GM10266 (cell line): ENCODE measurements at regions not wholly inside any gene's neighbourhood (a gene's known extent, or its start where the extent isn't known, plus 50 kb on each side); places are given as distances from the start of the nearest gene placed in this dataset.

Experiments used
- DNase-seq: peaks from one replicate; pipeline ENCODE4 v3.0.0; 2012; ENCODE audit errors: extremely low spot score
- CTCF ChIP-seq: IDR thresholded peaks from 2 replicates; pipeline ENCODE4 v1.5.1; 2012; ENCODE audit warnings: mild to moderate bottlenecking, low read depth; ENCODE audit not compliant: control insufficient read depth, insufficient read depth; ENCODE audit errors: missing control alignments

DNA sequence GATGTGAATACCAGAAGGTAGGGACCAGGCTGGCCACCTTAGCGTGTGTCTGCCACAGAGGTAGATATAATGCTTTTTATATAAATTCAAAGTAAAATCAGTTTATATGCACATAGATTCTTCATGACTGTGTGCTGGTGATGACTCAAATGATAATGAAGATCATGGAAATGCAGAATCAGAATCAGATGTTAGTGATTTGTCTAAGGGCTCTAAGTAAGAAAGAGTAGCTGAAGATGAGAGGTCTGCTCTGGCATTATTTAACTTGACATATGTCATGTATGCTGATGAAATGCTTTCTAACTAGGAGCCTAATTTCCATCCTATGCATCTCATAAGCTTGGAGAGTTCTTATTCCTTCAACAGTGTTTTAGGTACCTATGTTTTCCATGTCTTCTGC, 50.3 kb upstream of the DPH6 start:
- no peak for DNase-seq
- no peak for TF ChIP-seq CTCF

GRCh38 chr15:35602836-35603235, 56.9 kb upstream of the DPH6 start:
- DNase-seq = no peak
- TF ChIP-seq CTCF = no peak

GRCh38 chr15:35603301-35603700, 57.3 kb upstream of the DPH6 start:
- peak; percentile 10 for DNase-seq

DNA sequence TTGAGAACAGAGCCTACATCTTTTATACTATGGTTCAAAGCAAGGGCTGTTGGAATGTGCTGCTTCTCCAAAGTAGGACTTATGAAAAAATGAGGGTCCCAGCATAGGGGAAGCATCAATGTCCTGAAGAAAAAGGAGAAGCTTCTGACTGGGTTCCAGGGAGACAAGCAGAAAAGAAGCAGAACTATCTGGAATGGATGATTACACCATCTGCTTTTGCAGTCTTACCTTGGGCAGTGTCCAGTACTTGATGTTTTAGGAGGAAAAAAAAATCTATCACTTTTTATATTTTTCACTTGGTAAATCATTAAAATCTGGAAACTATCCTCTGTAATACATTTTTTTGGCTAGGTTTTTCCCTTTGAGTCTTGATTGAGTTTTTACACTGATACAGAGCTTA, 57.9 kb upstream of the DPH6 start:
- TF ChIP-seq CTCF = no peak
- no peak for DNase-seq

More at GRCh38 chr15:35603301-35603700, 57.3 kb upstream of the DPH6 start:
- no peak for TF ChIP-seq CTCF

- no peak for DNase-seq
- no peak for TF ChIP-seq CTCF
Measured at GRCh38 chr15:35605764-35606449, 59.9 kb upstream of the DPH6 start.

DNA sequence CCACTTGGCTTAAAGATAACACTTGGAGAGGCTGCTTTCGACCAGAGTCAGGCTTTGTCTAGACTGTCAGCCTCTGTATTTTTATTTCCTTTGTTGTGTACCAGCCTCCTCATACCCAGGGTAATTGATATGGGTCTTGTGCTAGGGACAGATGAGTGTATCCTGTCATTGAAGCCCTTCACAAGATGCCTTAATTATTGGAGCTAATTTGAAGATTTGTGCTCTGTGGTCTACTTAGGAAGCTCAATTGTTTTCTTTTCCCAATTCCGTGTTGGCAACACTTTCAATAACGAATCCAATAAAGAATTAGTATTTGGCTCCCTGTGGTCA, 60.5 kb upstream of the DPH6 start:
- no peak for TF ChIP-seq CTCF
- DNase-seq = no peak

DNA sequence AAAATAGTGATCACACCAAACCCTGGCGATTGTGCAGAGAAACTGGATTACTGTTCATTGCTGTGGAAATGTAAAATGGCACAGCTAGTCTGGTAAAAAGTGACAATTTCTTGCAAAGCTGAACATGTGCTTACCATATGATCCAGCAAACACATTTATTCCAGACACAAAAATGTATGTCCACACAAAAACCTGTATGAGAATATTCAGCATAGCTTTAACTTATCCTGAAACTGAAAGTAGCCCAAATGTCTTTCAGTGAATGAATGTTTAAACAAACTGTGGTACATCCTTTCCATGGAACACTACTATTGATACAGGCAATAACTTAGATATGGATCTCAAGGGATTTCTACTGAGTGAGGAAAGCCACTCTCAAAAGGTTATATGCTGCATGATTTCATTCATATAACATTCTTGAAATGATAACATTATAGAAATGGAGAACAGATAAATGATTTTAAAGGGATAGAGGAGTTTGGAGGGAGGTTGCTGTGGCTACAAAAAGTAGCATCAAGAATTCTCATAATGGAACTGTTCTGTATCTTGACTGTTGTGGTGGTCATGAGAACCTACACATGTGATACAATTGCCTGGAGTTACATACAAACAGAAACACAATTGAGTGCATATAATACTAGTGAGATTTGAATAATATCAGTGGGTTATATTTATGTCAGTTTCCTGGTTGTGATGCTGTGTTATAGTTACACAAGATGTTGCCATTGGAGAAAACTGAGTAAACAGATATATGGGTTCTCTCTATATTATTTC, 70.7 kb upstream of the DPH6 start:
- no peak for TF ChIP-seq CTCF
- DNase-seq = no peak
